ENCODE measurements at regions not wholly inside any gene's neighbourhood (a gene's known extent, or its start where the extent isn't known, plus 50 kb on each side); places are given as distances from the start of the nearest gene placed in this dataset.

GRCh38 chr12:115452751-115453281, 768.8 kb upstream of the TBX3 start:
- TF ChIP-seq POLR2A (IDR thresholded peaks at IDR 0.05; ENCODE audit: low read length), result no peak
- TF ChIP-seq GATA1 (IDR thresholded peaks at IDR 0.05; ENCODE audit: low read depth, low read length), result no peak

All from erythroblast (primary cell).